ENCODE measurements at regions not wholly inside any gene's neighbourhood (a gene's known extent, or its start where the extent isn't known, plus 50 kb on each side); places are given as distances from the start of the nearest gene placed in this dataset.
"Not testable (repeated sequence)": the region's sequence is repeated elsewhere in the genome, so short reads cannot be mapped to it uniquely, and the experiment has no call there.

DNA sequence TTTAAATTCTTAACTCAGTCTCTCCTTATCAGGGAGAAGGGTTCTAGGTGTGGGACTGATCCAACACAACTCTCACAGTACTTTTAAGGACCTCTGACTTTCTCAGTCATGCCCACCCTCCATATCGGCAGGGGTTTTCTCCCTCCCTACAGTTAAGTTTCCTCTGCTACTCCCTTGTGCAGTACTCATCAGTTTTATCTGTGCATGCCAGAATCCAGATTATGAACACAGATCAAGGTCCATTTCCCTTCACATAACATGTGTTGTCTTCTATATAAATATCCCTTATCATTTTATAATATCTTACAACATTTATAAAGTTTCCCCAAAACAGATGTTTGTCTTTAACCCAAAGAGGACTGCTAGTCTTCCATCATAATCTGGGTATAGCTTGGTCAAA is 986.5 kb upstream of the ARRDC3 start:
- DNase-seq = no peak

DNA sequence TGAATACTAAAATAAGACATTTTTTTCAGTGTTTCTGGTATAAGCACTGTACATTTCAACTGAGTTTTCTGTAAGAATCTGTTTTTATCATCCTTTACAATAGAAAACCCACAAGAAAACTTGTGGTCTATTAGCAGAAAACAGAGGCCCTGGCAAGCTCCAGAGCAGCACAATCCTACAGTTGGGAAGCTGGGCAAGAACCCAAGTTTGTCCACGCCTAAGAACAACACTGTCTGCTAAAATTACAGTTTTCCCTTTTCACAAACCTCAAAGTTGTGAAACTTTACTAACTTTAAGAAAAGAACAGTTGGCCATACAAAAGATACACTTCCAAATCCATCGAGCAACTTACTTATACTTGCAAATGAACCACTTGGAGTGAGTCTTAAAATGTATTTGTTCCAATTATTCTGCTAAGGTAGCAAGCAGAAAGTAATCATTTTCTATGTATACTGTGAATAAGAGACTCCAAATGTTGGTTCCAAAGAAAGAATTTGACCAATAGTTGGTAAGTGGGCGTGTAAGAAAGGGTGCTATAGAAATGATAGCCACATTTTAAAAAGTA is 982.0 kb upstream of the ARRDC3 start:
- no peak for DNase-seq

DNA sequence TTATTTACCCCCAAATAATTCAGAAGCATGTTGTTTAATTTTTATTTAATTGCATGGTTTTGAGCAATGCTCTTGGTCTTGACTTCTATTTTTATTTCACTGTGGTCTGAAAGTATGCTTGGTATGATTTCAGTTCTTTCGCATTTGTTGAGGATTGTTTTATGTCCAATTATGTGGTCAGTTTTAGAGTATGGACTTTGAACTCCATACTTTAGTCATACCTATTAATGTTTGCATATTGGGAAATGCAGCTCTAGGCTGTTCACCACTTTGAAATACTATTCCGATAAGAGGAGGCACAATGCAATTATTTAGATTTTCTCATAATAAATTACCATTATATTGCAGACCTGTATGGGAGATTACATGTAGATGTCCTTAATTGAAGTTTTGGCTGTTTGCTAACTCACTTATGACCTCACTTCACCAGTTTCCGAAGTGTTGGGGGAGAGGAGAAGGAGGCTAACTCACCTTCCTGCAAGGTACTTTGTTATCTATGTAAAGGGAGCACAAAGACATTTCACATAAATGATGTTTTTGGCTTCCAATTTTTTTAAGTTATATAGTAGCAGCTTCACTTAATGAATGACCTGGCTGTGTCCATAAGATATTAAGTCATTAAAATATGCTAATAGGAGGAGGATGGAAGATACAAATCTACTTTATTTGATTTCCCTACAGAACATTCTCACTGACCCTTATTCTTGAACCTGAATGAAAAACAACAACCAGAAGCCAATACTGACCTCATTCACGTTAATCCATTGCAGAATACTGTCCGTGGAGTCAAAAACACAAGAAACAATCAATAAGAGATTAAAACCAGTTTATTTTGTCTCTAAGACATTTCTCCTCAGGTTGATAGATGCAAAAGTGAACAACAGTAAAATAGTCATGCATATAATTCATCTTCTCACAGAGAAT is 970.3 kb upstream of the ARRDC3 start:
- no peak for DNase-seq

DNA sequence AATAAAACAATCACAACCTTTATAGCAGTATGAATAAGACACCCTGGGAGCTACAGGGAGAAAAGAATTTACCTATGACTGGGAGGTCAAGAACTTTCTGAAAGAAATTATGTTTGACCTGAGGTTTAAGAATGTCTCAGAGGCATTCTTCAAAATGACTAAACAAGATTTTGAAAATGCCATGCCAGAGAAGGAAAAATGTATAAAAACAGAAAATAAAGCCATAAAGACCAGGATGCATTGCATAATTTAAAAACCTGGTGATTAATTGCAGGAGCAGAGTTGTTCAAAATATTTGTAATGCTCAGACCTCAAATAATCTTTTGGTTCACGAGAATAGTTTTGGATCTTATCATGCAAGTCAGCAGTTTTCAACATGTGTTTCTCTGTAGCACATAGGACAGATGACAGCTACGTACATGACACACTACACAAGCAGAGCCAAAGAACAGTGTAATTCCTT is 954.7 kb upstream of the ARRDC3 start:
- no peak for DNase-seq

DNA sequence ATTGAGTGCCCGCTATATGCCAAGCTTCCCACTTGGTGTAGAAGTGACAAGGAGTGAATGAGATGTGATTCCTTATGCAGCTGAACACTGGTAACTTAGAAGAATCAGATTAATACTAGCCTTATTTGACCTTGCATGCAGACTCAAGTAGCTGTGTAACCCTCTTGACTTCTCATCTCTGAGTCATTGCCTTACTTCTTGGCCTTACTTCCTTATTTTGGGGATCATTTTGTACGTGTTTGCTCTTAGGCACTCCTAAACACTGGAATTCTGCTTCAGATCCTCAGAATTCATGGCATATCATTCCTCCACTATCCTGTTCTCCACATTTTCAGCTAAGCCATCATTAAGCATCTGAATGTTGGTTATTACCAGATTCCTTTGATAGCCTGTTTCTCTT is 948.9 kb upstream of the ARRDC3 start:
- no peak for DNase-seq

DNA sequence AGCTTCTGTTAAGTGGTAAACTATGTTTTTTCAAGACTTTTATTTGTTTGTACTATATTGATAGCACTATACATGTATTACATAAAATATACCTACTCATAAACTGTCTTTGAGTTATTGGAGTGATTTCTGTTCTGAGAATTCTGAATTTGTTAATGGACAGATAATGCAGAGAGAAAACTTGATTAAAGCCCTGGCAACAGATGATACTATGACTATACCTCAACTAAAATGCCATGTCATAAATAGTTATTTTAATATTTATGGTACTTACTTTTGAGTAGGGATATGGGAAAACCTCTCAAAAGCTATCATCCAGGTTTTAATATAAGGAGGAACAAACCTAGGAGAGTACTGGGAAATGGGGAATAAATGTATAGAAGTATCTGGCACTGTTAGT is 947.2 kb upstream of the ARRDC3 start:
- no peak for DNase-seq

DNA sequence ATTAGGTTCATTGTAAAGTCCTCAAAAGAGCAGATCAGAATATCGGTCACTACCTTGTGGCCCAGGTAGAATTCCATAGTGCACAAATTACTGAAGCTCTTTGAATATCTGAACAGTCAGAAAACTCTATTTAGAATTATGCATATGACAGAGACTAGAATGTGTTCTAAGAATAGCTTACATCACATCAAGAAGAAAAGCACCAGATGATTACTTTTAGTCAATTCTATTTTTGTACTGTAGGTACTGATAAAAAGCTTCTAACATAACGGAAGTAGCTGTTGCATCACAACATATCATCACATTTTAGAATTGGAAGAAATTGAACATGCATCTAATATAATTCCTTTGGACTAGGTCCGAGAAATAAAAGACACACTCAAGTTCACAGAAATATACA is 946.6 kb upstream of the ARRDC3 start:
- DNase-seq = no peak

DNA sequence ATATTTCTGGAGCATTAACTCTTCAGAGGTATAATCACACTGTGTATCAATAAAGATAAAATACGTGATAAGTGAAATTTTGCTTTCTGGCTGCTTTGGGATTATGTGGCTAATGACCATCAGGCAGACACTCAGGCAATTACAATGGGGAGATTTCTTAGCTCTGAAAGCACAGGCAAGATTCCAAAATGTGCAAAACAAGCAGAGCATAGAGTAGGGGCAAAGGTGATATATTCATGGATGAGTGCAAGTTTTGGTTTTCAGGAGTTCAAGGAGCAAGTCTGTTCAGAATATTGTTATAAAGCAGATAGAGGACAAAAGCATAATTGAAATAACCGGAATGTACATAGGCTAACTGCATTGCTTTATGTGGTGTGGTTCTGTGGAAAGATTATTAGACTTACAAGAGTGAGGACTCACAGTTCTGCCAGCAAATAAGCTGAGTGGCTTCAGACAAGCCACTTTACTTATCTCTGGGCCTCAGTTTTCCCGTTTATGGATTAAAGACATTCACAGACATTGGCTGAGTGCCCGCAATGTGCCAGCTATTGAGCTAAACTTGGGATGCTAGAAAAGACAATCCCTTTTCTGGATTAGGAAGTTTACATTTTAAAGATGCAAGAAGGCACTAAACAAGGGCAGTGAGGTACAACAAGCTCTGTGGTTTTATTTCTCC is 945.6 kb upstream of the ARRDC3 start:
- DNase-seq = no peak

DNA sequence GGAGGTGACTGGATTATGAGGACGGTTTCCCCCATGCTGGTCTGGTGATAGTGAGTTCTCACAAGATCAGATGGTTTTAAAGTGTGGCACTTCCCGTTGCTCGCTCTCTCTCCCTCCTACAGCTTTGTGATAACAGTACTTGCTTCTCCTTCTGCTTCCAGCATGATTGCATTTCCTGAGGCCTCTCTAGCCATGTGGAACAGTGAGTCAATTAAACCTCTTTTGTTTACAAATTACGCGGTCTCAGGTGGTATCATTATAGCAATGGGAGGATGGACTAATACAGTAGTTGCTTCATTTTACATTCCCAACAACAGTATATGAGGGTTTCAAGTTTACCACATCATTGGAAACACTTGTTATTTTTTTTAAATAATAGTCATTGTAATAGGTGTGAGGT is 937.3 kb upstream of the ARRDC3 start:
- DNase-seq = no peak

DNA sequence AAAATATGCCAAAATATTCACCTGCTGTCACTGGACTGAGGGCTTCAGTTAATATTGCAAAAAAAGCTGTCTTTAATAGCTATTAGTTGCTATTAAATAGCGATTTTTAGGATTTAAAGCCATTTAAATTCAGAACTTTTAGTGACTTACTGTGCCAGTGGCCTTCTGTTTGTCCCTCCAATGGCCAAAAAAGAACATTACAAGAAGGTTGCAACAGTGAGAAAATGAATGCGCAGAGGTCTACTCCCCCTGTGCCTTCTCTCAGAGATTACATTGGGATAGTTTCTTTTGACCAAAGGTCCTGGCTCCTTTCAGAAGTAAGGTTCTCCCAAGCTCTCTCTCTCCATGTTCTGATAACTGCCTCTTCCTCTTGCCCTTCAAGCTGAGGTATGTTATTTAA is 930.3 kb upstream of the ARRDC3 start:
- no peak for DNase-seq

DNA sequence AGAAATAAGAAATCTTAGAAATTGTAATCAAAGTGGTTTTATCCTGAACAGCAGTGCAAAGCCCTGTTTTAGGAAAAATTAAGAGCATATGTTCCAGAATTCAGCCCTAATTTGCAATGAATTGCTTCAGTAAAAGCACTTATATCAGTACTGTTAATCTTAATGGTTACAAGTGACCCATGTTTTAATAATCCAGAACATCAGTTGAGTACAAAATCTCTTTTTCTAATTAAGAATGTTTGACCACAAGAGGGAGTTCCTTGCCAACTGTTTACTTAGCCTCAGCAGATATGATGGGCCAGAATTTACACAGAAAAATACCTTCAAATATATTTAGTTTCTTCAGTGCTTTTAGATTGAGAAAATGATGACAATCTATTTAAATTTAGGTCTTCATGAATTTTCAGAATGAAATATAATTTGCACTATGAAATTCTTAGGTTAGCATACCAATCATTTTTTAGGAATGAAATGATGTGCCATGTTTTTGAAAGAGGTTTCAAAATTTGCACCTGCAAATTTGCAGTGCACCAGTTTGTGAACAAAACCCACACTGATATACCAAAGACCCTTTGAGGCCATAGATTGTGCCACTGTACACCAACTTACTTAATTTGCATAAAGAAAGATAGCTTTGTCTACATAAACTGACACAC is 926.3 kb upstream of the ARRDC3 start:
- no peak for DNase-seq

DNA sequence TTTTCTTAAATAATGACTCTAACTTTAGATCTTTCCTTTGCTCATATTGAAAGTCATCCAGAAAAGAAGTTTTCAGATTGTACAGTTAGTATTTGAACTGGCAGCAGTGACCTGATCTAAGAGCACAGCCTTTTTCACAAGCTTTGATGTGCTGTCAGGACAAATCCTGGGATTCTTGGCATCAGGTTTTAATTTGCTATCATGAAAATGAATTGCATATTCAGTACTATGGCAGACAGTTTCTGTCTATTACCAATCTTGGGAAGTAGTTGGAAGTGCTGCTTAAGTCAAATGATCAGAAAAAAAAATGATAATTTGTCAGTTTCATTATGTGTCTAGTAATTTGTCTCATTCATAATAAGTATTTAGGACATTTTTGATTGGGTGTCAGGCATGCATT is 925.6 kb upstream of the ARRDC3 start:
- DNase-seq = no peak

DNA sequence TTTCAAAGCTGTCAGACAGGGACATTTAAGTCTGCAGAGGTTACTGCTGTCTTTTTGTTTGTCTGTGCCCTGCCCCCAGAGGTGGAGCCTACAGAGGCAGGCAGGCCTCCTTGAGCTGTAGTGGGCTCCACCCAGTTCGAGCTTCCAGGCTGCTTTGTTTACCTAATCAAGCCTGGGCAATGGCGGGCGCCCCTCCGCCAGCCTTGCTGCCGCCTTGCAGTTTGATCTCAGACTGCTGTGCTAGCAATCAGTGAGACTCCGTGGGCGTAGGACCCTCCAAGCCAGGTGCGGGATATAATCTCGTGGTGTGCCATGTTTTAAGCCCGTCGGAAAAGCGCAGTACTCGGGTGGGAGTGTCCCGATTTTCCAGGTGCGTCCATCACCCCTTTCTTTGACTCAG is 919.2 kb upstream of the ARRDC3 start:
- not testable (repeated sequence) for DNase-seq

DNA sequence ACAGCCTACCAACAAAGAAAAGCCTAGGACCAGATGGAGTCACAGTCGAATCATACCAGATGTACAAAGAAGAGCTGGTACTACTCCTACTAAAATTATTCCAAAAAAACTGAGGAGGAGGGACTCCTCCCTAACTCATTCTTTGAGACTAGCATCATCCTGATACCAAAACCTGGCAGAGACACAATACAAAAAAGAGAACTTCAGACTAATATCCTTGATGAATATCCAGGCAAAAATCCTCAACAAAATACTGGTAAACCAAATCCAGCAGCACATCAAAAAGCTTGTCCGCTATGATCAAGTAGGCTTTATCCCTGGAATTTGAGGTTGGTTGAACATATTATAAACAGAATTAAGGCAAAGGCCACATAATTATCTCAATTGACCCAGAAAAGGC is 900.4 kb upstream of the ARRDC3 start:
- DNase-seq = no peak

DNA sequence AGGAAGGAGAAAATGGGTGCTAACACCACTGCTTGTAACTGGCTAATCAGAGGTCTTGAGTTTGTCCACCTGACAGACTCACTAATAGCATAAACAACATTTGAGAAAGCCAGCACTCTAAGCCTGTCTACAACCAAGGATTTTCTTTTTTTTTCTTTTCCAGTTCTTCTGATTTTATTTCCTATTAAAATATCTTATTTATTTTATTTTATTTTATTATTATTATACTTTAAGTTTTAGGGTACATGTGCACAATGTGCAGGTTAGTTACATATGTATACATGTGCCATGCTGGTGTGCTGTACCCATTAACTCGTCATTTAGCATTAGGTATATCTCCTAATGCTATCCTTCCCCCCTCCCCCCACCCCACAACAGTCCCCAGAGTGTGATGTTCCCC is 888.6 kb upstream of the ARRDC3 start:
- not testable (repeated sequence) for DNase-seq

DNA sequence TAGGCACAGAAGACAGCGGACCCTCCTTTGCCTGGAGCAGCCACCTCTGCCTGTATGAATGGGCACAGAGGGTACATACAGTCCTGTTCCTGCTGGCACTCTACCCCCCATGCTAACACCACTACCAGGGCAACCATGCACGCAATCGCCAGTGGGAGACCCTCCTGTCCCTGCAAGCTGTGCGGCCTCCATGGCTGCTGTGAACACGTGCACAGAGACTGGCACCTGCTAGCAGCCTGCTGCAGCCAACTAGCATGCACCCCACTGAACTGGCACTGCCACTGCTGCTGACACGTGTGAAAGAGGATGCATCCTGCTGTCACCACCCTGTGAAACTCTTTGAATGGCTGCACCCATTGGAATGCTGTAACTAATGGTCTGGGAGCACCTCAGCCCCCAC is 885.2 kb upstream of the ARRDC3 start:
- no peak for DNase-seq

DNA sequence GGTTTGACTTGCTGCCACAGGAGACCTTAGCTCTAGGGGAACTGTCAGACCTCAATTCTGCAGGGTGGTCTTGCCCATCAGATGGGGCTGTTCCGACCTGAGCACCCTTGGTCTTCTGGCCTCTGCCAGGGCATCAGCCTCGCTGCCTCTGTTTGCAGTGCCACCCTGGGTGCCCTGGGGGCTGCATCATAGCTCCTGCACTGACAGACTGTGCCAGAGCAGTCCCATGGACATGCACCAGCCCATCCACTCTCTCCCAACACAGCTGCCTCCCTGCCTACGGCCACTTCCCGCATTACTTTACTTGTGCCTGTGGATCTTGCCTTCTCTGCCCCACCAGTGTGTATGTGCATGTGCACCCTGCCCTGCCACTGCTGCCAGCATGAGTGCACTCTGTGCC is 884.7 kb upstream of the ARRDC3 start:
- DNase-seq = no peak

DNA sequence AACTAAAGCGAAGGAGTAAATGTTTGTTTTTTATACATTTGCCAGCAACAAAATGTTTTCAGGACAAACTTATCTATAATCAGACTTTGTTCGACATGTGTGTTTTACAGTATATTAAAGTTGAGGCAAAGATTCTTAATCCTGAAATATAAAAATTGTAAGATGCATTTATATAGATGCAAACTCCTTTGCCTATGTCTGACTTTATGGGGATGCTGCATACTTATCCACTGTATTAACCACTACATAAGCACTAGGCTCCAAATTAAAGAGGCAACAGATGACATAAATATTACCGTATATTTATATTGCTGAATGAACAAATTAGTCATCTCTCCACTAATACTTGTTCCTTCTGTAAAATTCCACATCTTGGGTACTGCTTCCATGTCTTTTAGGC is 882.7 kb upstream of the ARRDC3 start:
- DNase-seq = no peak

DNA sequence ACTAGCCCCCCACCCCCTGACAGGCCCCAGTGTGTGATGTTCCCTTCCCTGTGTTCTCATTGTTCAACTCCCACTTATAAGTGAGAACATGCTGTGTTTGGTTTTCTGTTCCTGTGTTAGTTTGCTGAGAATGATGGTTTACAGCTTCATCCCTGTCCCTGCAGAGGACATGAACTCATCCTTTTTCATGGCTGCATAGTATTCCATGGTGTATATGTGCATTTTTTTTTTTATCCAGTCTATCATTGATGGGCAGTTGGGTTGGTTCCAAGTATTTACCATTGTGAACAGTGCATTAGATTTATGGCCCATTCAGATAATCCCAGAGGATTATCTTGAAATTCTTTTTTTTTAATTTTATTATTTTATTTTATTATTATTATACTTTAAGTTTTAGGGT is 872.5 kb upstream of the ARRDC3 start:
- DNase-seq = not testable (repeated sequence)

DNA sequence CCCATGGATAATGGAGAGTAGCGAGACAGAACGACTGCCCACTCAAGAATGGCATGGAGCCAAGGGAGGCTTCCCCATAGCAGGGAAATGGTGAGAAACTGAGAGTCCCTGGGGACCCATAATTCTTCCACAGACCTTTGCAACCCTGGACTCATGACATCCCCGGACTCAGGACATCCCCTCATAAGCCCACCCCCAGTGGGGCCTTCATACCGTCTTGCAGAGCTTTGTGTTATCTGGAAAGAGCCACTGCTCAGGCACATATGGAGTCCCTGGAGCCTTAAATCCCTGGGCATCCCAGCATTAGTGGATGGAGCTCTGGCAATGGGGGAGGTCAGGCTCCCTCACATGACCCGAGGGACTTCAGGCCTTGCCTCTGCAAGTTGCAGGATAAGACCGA is 865.4 kb upstream of the ARRDC3 start:
- no peak for DNase-seq

DNA sequence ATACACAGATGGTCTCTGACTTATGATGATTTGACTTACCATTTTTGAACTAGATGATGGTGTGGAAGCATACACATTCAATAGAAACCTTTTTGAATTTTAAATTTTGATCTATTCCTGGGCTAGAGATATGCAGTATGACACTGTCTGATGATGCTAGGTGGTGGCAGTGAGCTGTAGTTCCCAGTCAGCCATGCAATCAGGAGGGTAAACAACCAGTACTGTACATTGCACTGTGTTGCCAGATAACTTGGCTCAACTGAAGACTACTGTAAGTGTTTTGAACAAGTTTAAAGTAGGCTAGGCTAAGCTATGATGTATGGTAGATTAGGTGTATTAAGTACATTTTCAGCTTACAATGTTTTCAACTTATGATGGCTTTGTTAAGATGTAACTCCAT is 859.1 kb upstream of the ARRDC3 start:
- no peak for DNase-seq

DNA sequence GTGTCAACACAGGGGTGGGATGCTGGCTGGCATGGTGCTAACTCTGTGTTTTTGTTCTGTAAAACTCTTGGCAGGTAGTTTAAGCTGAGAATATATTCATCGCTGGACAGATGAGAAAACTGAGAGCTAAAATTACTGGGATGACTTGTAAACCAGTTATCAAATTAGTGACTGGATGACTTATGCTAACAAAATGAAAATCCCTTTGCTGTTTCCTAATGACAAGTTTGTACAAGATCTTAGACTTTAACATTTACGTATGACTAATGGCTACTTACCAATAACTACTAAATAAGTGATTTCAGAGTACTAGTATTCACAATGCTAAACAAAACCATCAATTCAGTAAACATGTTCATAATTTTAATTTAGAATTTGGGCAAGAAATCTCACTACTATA is 854.8 kb upstream of the ARRDC3 start:
- no peak for DNase-seq

DNA sequence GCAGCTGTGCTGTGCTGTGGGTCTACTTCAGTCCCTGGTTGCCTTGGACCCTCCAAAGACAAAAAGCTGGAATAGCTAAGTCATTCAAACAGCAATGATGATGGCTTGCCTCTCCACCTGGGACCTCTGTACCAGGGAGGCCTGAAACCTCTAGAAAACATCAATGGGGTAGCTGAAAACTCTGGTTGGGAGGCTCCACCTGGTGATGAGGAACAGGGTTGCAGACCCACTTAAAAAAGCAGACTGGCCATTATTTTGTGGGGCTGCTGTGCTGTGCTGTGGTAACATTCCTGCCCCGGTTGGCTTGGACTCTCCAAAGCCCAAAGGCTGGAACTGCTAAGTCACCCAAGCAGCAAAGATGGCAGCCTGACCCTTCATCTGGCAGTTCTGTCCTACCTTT is 839.3 kb upstream of the ARRDC3 start:
- no peak for DNase-seq

DNA sequence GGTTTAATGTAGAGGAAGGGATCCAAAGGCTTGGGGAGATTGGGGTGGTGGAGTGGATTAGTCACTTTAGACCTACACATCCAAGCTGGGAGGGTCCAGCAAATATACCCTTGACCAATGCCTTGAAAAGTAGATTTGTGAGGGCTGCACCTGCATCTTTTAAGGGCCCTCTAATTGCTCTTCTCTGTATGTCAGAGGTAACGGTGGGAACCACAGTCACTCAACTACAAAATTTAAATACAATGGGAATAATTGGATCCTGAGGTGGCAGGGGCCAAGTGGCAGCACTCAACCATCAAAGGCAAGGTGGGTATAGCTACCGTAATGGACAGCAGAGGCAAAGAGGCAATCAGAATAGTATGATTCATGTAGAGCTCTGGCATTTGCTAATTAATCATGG is 833.7 kb upstream of the ARRDC3 start:
- not testable (repeated sequence) for DNase-seq

All from right hindlimb (tissue), 1 donor.